ENCODE measurements at regions not wholly inside any gene's neighbourhood (a gene's known extent, or its start where the extent isn't known, plus 50 kb on each side); places are given as distances from the start of the nearest gene placed in this dataset.

- DNase-seq (ENCODE audit: low spot score), result no peak
These were observed 105.2 kb downstream of the RBM43 start for GRCh38 chr2:151156431-151156830.

GRCh38 chr2:151153601-151154000 lies 108.1 kb downstream of the RBM43 start:
- no peak for DNase-seq (ENCODE audit: low spot score)

GRCh38 chr2:151150331-151151320 lies 111.0 kb downstream of the RBM43 start:
- DNase-seq (ENCODE audit: low spot score), result no peak

DNA sequence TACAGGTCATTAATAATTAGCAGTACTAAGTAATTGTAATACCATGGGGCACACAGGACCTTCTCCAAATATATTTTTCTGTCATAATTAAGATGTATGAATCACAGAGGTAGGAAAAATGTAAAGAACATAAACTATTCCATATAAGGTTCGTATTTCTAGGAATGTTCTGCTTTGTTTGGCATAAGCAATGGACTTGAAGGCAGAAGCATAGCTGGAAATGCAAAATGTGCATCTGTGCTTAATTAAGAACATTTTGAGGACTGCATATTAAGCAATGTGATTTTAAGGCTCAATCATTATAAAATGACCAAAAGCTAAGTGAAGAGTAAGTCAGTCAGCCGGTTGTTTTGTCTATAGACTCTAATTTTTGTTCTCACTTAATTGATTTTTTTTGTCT lies 123.2 kb downstream of the RBM43 start:
- no peak for DNase-seq (ENCODE audit: low spot score)

DNA sequence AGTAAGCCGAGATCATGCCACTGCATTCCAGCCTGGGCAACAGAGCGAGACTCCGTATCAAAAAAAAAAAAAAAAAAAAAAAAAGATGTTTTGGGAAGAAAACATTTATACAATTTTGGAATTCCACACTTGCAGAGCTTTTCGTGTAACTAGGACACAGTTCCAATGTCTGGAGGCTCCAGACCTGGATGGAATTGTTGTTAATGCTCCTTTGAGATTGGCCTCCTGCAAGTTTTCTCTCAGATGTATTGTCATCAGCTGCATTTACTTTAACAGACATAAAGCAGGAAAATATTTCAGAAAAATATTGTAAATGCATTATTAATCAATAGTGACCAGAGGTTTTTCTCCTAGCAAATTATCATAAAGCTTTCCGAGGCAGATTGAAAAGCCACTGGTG lies 124.1 kb downstream of the RBM43 start:
- no peak for DNase-seq (ENCODE audit: low spot score)

DNA sequence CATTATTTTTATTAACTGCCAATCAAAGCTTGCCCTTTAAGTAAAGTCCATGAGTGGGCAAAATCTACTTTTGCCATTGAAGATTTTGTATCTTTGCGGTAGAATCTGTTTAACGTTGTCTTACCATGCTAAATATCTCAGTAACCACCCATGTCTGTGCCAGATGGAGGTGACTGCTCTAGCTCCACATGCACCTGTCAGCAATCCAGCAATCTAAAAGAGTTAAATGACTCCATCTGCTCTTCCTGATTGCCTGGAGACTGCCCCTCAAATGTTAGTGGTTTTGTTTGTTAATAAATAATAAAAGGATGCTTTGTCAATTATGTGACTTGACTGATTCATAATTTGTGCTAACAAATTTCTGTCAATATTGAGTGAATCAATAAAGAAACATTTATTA lies 141.7 kb downstream of the RBM43 start:
- no peak for DNase-seq (ENCODE audit: low spot score)

DNA sequence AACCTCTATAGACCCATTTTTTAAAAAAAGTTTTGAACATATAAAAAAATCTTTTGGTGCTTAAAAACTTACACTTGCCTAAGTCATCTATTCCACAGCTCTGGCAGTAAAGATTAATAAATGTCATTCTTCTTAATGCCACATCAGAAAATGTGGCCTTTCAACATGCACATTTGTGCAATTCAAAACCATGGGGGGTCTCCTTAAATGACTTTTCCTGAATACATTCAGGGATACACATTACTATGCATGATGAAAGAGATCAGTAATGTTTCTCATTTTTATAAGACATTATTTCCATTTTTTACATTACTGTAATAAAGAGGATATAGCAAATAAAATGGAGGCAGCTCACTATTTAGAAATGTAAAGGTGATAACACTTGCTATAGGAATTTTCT lies 142.3 kb downstream of the RBM43 start:
- DNase-seq (ENCODE audit: low spot score), result no peak

GRCh38 chr2:151118269-151118668 lies 143.4 kb downstream of the RBM43 start:
- DNase-seq (ENCODE audit: low spot score), result no peak

GRCh38 chr2:151114874-151115273 lies 146.8 kb downstream of the RBM43 start:
- DNase-seq (ENCODE audit: low spot score), result no peak

GRCh38 chr2:151113318-151113717 lies 148.3 kb downstream of the RBM43 start:
- no peak for DNase-seq (ENCODE audit: low spot score)

GRCh38 chr2:151111599-151112278 lies 149.9 kb downstream of the RBM43 start:
- DNase-seq (ENCODE audit: low spot score), result no peak

GRCh38 chr2:151106805-151107506 lies 154.7 kb downstream of the RBM43 start:
- no peak for DNase-seq (ENCODE audit: low spot score)

DNA sequence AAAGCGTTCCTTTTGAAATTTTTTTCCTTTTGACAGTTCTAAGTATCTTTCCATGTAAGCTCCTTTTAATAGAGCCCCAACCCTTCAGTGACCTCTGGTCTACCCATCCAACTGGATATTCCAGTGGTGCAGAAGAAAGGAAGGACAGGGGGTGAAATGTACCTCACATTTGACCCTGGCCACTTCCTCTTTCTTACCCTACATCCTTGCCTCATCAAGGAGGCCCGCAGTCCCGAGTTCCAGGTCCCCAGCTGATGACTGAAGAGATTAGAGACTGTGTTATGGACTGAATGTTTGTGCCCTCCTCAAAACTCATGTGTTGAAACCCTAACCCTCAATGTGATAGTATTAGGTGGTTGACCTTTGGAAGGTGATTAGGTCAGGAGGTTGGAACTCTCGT lies 158.1 kb downstream of the RBM43 start:
- no peak for DNase-seq (ENCODE audit: low spot score)

DNA sequence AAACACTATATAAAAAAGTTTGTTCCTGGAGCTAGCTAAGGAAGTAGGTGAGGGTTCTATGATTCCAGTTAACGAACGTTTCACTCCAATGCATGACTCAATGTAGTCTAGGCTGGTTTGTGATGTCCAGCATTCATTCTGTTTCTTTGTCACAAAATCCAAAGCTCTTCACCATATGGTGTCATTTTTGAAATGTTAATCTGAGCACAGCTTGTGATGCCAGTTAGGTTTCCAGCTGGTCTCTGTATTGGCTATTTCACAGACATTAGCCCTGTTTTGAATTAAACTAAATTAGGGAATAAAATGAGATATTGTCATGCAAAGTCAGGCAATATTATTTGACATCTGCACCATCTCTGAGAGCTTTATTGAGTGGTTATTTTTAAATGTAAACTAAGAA lies 159.4 kb downstream of the RBM43 start:
- DNase-seq (ENCODE audit: low spot score), result no peak

GRCh38 chr2:151098841-151099240 lies 162.8 kb downstream of the RBM43 start:
- DNase-seq (ENCODE audit: low spot score), result no peak

DNA sequence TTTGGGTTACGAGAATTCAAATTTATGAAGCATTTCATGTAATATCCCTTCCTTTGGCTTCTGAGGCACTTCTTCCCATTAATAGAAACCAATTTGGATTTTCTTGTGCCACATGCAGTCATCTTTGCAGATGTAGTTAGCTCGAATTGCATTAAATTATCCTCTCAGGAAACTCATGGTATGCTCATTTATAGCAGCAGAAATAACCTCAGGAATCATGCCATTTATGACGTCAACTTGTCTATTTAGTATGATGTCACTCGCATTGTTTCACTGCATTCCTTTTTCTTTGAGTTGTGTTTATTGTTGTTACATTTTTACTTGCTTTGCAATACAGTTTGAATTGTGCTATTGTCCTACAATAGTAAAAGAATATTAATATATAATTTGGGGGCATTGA lies 163.8 kb downstream of the RBM43 start:
- DNase-seq (ENCODE audit: low spot score), result no peak

DNA sequence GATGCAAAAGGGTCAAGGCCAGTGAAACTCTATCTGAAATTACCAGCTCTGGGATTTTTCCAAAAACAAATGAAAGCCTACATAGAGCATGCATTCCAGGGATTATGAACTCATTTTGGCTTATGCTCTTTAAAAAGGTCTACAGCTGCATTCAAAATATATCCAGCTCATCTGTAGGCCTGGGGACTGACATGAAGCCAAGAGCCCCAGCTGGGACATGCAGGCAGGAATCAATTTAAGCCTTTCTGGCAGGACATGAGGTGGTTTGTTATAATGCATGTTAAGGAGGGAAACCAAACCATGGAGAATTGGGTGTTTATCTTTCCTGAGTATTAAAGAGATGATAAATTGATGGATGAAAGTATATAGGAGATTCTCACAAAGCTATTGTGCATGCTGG lies 164.5 kb downstream of the RBM43 start:
- DNase-seq (ENCODE audit: low spot score), result no peak

DNA sequence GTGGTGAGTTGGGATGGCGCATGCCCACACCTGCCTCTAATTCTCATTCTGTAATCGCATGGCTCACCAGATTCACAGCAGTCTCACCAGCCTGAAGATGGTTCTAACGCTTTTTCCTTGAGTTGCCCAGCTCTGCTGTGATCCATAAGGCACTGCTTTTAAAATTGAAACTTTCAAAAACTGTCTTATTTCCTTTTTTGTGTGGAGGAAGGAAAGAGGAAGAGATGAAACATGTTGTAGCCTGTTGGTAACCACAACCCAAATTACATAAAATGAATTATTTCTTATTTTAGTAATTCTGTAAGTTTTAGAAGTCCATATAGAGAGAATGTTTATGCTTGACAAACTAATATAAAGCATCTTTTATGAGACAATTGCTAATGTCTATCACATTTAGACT lies 165.4 kb downstream of the RBM43 start:
- DNase-seq (ENCODE audit: low spot score), result no peak

DNA sequence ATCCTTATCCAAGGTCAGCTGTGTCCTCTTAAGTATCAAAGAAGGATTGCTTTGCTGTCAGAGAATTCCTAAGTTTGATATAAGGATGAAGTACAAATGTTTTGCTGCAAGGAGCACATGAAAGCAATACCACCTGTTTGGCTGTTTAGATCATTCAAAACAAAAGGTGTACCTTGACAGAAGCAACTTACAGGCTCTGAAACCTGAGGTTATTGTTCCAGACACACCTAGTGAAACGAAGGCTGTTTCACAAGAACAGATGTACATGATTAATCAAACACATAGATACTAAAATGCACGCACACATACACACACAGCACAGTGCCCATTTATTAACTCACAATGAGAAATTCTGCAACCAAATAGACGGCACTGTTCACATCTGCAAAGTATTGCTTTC lies 166.2 kb downstream of the RBM43 start:
- DNase-seq (ENCODE audit: low spot score), result no peak

DNA sequence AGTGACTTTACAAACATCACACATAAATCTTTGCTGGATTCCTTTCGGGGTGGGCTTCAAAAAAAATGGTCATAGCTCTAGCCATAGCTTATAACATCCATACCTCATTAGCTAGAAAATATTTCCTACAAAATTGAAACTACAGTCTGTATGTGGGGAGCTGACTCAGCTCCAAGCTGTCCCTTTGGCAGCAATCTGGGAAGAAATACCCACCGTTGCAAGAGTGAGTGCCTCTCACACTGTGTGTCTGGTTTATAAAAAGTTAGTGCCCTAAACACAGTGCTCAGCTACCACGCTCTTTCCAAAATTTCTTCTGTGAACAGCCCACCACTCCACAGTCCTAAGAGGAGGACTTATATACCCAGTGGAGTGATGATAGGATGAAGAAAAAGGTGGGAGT lies 170.1 kb downstream of the RBM43 start:
- DNase-seq (ENCODE audit: low spot score), result no peak

- DNase-seq (ENCODE audit: low spot score), result no peak
These were observed 174.3 kb downstream of the RBM43 start for GRCh38 chr2:151087377-151087776.

- DNase-seq (ENCODE audit: low spot score), result no peak
These were observed 176.5 kb downstream of the RBM43 start for GRCh38 chr2:151085181-151085611.
